SK-N-SH treated with all-trans-retinoic acid at 6 μM for 48 hours (cell line): ENCODE measurements at regions not wholly inside any gene's neighbourhood (a gene's known extent, or its start where the extent isn't known, plus 50 kb on each side); places are given as distances from the start of the nearest gene placed in this dataset.

Experiments
- ATAC-seq: fragments of 200-7000 bp; cut with Tn5 transposase; 3 replicates; pipeline ENCODE4 v1.9.1; 2020; ENCODE audit warnings: mild to moderate bottlenecking, moderate library complexity
- ARNTL ChIP-seq: fragments of 450-650 bp; formaldehyde crosslinking; IDR thresholded peaks from 2 replicates; pipeline ENCODE4 v1.5.0; 2020; ENCODE audit warnings: low read depth, mild to moderate bottlenecking, moderate library complexity, borderline replicate concordance
- BACH2 ChIP-seq: fragments of 250-450 bp; sonication (Bioruptor Pico); IDR thresholded peaks from 2 replicates; pipeline ENCODE4 v1.9.0; 2021; ENCODE audit warnings: mild to moderate bottlenecking, borderline replicate concordance
- ESRRG ChIP-seq: fragments of 250-450 bp; sonication (Bioruptor Pico); IDR thresholded peaks from 2 replicates; pipeline ENCODE4 v1.6.1; 2021; ENCODE audit warnings: mild to moderate bottlenecking
- OSR1 ChIP-seq: fragments of 250-450 bp; sonication (Bioruptor Pico); IDR thresholded peaks from 2 replicates; pipeline ENCODE4 v1.8.0; 2022; ENCODE audit warnings: moderate library complexity, mild to moderate bottlenecking, inconsistent platforms
- PPARA ChIP-seq: fragments of 250-450 bp; sonication (Bioruptor Pico); IDR thresholded peaks from 2 replicates; pipeline ENCODE4 v1.5.0; 2020; ENCODE audit warnings: mild to moderate bottlenecking, borderline replicate concordance
- RARB ChIP-seq: fragments of 250-450 bp; sonication (Bioruptor Pico); IDR thresholded peaks from 2 replicates; pipeline ENCODE4 v1.8.0; 2021; ENCODE audit warnings: mild to moderate bottlenecking, moderate library complexity
- SNAI2 ChIP-seq: fragments of 250-450 bp; sonication (Bioruptor Pico); IDR thresholded peaks from 2 replicates; pipeline ENCODE4 v1.5.0; 2020; ENCODE audit warnings: mild to moderate bottlenecking, moderate library complexity
- TCF4 ChIP-seq: fragments of 250-450 bp; sonication (Bioruptor Pico); IDR thresholded peaks from 2 replicates; pipeline ENCODE4 v1.8.0; 2021; ENCODE audit warnings: mild to moderate bottlenecking, moderate library complexity, borderline replicate concordance
- TOX ChIP-seq: fragments of 250-450 bp; sonication (Bioruptor Pico); IDR thresholded peaks from 2 replicates; pipeline ENCODE4 v1.8.0; 2021; ENCODE audit warnings: mild to moderate bottlenecking, moderate library complexity, borderline replicate concordance
- ZFP3 ChIP-seq: fragments of 250-450 bp; sonication (Bioruptor Pico); IDR thresholded peaks from 2 replicates; pipeline ENCODE4 v1.5.0; 2020; ENCODE audit warnings: mild to moderate bottlenecking, moderate library complexity
- ZFP30 ChIP-seq: fragments of 450-650 bp; formaldehyde crosslinking; IDR thresholded peaks from 2 replicates; pipeline ENCODE4 v1.5.0; 2022; ENCODE audit warnings: mild to moderate bottlenecking, moderate library complexity
- ZNF565 ChIP-seq: fragments of 450-650 bp; formaldehyde crosslinking; conservative IDR thresholded peaks from 2 replicates; pipeline ENCODE4 v1.5.0; 2020; ENCODE audit warnings: low read depth, mild to moderate bottlenecking, moderate library complexity
- ZNF70 ChIP-seq: fragments of 450-650 bp; formaldehyde crosslinking; IDR thresholded peaks from 2 replicates; pipeline ENCODE4 v1.5.0; 2020; ENCODE audit warnings: mild to moderate bottlenecking, moderate library complexity
- ZNF8 ChIP-seq: fragments of 450-650 bp; formaldehyde crosslinking; IDR thresholded peaks from 2 replicates; pipeline ENCODE4 v1.5.0; 2020; ENCODE audit warnings: mild to moderate bottlenecking, moderate library complexity
- TF ChIP-seq, protein P1 (sequence below): fragments of 250-450 bp; sonication (Bioruptor Pico); IDR thresholded peaks from 2 replicates; pipeline ENCODE4 v1.5.1; 2021; ENCODE audit warnings: mild to moderate bottlenecking, moderate library complexity
- TF ChIP-seq, protein P2 (sequence below): fragments of 250-450 bp; sonication (Bioruptor Pico); IDR thresholded peaks from 2 replicates; pipeline ENCODE4 v1.8.0; 2021; ENCODE audit warnings: low read depth, mild to moderate bottlenecking, moderate library complexity, borderline replicate concordance
- TF ChIP-seq, protein P3 (sequence below): fragments of 250-450 bp; sonication (Bioruptor Pico); IDR thresholded peaks from 2 replicates; pipeline ENCODE4 v1.5.1; 2020; ENCODE audit warnings: low read depth, mild to moderate bottlenecking, moderate library complexity
- TF ChIP-seq, protein P4 (sequence below): fragments of 250-450 bp; sonication (Bioruptor Pico); IDR thresholded peaks from 2 replicates; pipeline ENCODE4 v1.5.0; 2020; ENCODE audit warnings: mild to moderate bottlenecking, moderate library complexity
- TF ChIP-seq, protein P5 (sequence below): fragments of 250-450 bp; sonication (Bioruptor Pico); IDR thresholded peaks from 2 replicates; pipeline ENCODE4 v1.8.0; 2020; ENCODE audit warnings: mild to moderate bottlenecking, moderate library complexity, borderline replicate concordance

DNA sequence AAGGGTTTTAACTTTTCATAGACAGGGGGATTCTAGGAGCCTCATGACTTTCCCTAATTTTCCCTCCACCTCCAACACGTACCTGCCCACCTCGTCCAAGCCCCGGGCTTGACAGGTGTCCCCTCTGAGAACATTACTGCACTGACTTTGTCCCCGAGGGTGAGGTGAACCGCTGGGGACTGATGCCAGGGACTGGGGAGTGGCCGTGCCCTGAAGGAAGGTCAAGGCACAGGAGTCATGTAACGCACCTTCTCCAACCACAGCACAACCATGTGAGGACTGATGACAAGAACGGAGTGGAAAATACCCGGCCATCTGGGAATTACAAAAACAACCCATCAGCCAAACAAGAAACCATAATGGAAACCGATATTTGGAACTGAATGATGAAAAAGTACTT, 214.7 kb upstream of the C14orf180 start:
- ATAC-seq: no peak
- TF ChIP-seq SNAI2 (CRISPR knock-in tag) (no peak), PPARA (CRISPR knock-in tag) (no peak), ZFP30 (CRISPR knock-in tag) (no peak)

DNA sequence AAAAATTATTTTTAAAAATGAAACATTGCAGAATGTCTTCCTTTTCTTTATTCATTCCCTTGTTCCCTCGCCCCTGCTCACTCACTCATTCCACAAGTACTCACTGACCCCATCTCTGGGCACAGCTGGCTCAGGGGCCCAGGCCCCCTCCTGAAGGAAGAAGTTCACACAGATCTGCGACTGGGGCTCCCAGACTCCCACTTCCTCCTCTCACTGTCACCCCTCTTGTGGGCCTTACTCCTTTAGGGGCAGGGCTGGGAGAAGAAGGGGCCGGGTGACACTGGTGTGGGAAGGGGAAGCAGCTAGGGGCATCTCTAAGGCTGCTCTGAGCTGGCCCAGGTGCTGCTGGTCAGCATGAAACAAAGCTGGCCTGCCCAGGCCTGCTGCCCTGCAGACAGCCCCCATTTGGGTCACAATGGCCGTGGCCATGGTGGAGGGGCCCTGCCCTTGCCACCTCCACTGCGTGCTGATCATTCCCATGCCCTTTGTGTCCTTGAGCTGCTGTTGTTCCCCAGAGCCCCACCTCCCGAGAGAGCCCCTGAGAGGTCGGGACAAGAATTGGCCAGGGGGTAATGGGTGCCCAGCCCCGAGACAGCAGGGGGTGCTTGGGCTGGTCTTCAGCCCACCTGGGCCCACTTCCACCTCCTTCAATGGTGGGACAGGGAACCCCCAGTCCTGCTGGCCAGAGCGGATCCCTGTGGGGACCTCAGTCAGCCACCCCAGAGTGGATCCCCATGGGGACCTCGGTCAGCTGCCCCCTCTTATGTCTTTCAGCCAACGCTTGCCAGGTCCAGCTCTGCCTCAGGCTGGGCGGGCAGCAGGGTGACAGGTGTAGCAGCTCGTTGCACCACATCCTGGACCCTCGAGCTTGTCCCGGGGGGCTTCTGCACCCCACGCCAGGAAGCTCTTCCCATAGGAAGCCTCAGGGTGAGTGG, 212.4 kb upstream of the C14orf180 start:
- ATAC-seq: no peak
- TF ChIP-seq PPARA (CRISPR knock-in tag): no peak
- no peak for TF ChIP-seq ZFP30 (CRISPR knock-in tag)
- TF ChIP-seq RARB (CRISPR knock-in tag): no peak
- TF ChIP-seq ESRRG (CRISPR knock-in tag): no peak
- TF ChIP-seq OSR1: no peak
- no peak for TF ChIP-seq ZNF565 (CRISPR knock-in tag)
- TF ChIP-seq, protein P1, sequence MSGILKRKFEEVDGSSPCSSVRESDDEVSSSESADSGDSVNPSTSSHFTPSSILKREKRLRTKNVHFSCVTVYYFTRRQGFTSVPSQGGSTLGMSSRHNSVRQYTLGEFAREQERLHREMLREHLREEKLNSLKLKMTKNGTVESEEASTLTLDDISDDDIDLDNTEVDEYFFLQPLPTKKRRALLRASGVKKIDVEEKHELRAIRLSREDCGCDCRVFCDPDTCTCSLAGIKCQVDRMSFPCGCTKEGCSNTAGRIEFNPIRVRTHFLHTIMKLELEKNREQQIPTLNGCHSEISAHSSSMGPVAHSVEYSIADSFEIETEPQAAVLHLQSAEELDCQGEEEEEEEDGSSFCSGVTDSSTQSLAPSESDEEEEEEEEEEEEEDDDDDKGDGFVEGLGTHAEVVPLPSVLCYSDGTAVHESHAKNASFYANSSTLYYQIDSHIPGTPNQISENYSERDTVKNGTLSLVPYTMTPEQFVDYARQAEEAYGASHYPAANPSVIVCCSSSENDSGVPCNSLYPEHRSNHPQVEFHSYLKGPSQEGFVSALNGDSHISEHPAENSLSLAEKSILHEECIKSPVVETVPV (CRISPR knock-in tag): no peak
- no peak for TF ChIP-seq ZNF8 (CRISPR knock-in tag)
- TF ChIP-seq, protein P2, sequence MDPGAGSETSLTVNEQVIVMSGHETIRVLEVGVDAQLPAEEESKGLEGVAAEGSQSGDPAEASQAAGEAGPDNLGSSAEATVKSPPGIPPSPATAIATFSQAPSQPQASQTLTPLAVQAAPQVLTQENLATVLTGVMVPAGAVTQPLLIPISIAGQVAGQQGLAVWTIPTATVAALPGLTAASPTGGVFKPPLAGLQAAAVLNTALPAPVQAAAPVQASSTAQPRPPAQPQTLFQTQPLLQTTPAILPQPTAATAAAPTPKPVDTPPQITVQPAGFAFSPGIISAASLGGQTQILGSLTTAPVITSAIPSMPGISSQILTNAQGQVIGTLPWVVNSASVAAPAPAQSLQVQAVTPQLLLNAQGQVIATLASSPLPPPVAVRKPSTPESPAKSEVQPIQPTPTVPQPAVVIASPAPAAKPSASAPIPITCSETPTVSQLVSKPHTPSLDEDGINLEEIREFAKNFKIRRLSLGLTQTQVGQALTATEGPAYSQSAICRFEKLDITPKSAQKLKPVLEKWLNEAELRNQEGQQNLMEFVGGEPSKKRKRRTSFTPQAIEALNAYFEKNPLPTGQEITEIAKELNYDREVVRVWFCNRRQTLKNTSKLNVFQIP (CRISPR knock-in tag): no peak
- no peak for TF ChIP-seq TCF4 (CRISPR knock-in tag)
- no peak for TF ChIP-seq TOX
- no peak for TF ChIP-seq ZNF70
- TF ChIP-seq ARNTL: no peak
- TF ChIP-seq ZFP3: no peak
- no peak for TF ChIP-seq BACH2
- TF ChIP-seq, protein P3, sequence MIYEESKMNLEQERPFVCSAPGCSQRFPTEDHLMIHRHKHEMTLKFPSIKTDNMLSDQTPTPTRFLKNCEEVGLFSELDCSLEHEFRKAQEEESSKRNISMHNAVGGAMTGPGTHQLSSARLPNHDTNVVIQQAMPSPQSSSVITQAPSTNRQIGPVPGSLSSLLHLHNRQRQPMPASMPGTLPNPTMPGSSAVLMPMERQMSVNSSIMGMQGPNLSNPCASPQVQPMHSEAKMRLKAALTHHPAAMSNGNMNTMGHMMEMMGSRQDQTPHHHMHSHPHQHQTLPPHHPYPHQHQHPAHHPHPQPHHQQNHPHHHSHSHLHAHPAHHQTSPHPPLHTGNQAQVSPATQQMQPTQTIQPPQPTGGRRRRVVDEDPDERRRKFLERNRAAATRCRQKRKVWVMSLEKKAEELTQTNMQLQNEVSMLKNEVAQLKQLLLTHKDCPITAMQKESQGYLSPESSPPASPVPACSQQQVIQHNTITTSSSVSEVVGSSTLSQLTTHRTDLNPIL: no peak
- no peak for TF ChIP-seq SNAI2 (CRISPR knock-in tag)
- TF ChIP-seq, protein P4, sequence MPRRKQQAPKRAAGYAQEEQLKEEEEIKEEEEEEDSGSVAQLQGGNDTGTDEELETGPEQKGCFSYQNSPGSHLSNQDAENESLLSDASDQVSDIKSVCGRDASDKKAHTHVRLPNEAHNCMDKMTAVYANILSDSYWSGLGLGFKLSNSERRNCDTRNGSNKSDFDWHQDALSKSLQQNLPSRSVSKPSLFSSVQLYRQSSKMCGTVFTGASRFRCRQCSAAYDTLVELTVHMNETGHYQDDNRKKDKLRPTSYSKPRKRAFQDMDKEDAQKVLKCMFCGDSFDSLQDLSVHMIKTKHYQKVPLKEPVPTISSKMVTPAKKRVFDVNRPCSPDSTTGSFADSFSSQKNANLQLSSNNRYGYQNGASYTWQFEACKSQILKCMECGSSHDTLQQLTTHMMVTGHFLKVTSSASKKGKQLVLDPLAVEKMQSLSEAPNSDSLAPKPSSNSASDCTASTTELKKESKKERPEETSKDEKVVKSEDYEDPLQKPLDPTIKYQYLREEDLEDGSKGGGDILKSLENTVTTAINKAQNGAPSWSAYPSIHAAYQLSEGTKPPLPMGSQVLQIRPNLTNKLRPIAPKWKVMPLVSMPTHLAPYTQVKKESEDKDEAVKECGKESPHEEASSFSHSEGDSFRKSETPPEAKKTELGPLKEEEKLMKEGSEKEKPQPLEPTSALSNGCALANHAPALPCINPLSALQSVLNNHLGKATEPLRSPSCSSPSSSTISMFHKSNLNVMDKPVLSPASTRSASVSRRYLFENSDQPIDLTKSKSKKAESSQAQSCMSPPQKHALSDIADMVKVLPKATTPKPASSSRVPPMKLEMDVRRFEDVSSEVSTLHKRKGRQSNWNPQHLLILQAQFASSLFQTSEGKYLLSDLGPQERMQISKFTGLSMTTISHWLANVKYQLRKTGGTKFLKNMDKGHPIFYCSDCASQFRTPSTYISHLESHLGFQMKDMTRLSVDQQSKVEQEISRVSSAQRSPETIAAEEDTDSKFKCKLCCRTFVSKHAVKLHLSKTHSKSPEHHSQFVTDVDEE: no peak

DNA sequence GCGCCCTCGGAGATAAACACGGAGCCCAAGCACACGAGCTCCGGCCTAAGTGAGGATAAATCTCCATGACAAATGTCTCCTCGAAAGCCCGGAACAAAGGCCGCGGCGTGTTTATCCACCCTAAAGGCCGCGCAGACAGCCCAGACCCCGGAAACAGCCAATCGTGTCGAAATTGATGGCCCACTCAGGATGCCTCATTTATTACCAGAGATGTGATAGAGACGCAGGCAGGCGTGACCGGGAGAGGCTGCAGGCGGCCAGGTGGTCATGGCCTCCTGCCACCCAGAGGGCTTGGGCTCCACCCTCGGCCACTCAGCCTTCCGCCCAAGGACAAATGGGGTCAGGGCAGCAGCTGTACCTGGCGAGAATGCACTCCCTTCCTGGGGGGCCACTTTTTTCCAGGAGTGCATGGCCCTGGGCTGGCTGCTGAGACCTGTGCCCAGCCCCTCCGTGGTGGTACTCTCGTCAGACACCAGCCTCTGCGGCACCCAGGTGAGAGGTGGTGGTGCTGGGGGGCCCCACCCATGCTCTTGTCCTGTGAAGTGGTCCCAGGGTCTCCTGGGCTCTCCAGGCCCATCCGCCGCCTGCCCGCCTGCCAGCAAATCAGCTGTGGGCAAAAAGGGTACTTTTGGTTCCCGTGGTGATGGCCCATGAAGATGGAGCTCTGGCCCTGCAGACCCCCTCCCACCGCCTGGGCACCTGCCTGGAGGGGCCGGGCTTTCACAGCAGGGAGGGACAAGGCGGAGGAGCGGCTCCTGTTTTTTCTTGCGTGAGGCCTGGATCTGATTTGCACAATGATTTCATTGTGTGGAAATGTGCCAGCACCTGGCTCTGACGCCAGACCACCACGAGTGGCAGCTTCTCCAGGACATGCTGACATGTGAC, 211.5 kb upstream of the C14orf180 start:
- TF ChIP-seq ZFP30 (CRISPR knock-in tag): no peak
- TF ChIP-seq TCF4 (CRISPR knock-in tag): peak; percentile 49; the same call in 1 of the 2 replicates
- ATAC-seq: no peak

DNA sequence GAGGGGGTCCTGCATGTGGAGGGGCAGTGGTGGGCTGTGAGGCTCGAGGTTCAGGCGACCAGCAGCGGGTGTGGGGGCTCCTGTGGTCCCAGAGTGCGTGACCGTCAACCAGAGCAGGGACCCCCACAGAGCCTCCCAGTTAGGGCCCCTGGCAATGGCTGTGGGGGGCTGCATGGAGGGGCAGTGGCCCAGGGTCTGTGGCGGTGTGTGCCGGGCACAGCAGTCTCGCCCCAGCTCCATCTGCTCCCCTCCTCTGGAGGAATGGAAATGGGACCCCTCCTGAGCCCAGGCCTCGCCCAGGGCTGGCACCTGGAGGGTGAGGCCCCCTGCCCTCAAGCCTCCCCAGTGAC, 210.8 kb upstream of the C14orf180 start:
- no peak for ATAC-seq
- TF ChIP-seq, protein P2 (CRISPR knock-in tag): no peak
- TF ChIP-seq TCF4 (CRISPR knock-in tag) (no peak), ESRRG (CRISPR knock-in tag) (no peak), SNAI2 (CRISPR knock-in tag) (no peak), ZFP3 (no peak), ARNTL (no peak), RARB (CRISPR knock-in tag) (no peak), TOX (no peak), ZNF8 (CRISPR knock-in tag) (no peak), PPARA (CRISPR knock-in tag) (no peak)
- TF ChIP-seq, protein P5, sequence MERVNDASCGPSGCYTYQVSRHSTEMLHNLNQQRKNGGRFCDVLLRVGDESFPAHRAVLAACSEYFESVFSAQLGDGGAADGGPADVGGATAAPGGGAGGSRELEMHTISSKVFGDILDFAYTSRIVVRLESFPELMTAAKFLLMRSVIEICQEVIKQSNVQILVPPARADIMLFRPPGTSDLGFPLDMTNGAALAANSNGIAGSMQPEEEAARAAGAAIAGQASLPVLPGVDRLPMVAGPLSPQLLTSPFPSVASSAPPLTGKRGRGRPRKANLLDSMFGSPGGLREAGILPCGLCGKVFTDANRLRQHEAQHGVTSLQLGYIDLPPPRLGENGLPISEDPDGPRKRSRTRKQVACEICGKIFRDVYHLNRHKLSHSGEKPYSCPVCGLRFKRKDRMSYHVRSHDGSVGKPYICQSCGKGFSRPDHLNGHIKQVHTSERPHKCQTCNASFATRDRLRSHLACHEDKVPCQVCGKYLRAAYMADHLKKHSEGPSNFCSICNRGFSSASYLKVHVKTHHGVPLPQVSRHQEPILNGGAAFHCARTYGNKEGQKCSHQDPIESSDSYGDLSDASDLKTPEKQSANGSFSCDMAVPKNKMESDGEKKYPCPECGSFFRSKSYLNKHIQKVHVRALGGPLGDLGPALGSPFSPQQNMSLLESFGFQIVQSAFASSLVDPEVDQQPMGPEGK (CRISPR knock-in tag): no peak
- TF ChIP-seq, all 23 proteins: peak for 0
